ENCODE measurements at regions not wholly inside any gene's neighbourhood (a gene's known extent, or its start where the extent isn't known, plus 50 kb on each side); places are given as distances from the start of the nearest gene placed in this dataset.

DNA sequence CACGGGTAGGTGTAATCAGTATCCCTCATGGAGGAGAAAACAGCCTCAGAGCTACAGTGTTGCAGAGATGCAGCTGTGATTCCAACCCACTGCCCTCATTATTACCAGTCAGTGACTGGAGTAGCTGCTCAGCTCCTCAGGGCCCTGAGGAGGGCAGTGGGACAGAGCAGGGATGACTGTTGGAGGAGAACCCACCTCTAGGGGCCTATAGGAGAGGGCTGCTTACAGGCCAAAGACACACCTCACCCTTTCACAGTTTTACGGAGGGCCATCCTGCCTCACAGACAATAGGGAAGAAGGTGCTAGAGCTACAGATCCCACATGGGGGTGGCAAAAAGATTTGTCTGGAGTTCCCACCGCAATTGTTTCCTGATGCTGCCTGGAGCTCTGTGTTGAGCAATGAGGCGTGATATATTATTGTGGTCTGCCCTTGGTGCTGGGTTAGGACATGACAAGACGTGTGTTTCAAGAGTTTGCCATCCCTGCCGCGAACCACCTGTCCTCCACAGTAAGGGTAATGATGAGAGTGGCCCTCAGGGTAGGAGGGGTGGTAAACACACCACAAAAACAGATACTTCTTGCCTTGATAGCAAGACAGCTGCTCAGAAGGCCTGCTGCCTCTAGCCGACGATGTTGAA lies 140.5 kb upstream of the TPM1 start:
- TF ChIP-seq, protein P1, sequence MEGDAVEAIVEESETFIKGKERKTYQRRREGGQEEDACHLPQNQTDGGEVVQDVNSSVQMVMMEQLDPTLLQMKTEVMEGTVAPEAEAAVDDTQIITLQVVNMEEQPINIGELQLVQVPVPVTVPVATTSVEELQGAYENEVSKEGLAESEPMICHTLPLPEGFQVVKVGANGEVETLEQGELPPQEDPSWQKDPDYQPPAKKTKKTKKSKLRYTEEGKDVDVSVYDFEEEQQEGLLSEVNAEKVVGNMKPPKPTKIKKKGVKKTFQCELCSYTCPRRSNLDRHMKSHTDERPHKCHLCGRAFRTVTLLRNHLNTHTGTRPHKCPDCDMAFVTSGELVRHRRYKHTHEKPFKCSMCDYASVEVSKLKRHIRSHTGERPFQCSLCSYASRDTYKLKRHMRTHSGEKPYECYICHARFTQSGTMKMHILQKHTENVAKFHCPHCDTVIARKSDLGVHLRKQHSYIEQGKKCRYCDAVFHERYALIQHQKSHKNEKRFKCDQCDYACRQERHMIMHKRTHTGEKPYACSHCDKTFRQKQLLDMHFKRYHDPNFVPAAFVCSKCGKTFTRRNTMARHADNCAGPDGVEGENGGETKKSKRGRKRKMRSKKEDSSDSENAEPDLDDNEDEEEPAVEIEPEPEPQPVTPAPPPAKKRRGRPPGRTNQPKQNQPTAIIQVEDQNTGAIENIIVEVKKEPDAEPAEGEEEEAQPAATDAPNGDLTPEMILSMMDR (IDR thresholded peaks at IDR 0.05; ENCODE audit: unreplicated experiment) = no peak
- CTCF ChIA-PET = interaction anchor here (0.7 to 1.2 kb wide), 2 partner anchors 51 to 64 kb away, joined by 3 read pairs; no protein-coding TSS in a partner anchor
- intact Hi-C loops (cut with micrococcal nuclease; ENCODE audit: unreplicated experiment) = no loop called here
- Mint-ChIP-seq H3K27ac (ENCODE audit: unreplicated experiment) (no peak overlapping the region), H3K4me3 (ENCODE audit: low read depth, unreplicated experiment) (no peak overlapping the region), H3K27me3 (ENCODE audit: unreplicated experiment) (no peaks in the 10 kb centered on the region), H3K36me3 (ENCODE audit: insufficient read depth, unreplicated experiment) (peaks cover 14% of the 10 kb centered on the region), H3K9me3 (ENCODE audit: low read depth, unreplicated experiment) (no peaks in the 10 kb centered on the region), H3K4me1 (ENCODE audit: low read depth, unreplicated experiment) (peaks cover 57% of the 10 kb centered on the region)
- no TSS peak for BruUV-seq (replicated peaks)
- DNase-seq = no peak

DNA sequence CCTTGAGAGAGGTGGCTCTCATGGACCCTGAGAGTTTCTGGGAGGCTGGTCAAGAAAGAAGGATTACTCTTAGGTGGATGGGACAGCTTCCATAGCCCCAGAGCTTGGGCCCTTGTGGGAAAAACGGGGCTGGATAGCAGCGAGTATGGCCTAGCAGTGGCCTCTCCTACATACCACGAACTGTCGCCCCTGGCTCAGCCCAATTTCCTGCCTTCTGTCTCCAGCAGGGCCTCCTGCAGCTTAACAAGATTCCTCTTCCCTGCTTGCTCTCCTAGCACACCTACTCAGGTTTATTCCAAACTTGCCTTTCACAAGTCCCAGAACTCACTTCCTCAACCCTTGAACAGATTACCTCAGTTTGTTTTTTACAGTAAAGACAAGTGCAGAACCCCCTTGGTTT lies 139.7 kb upstream of the TPM1 start:
- Mint-ChIP-seq H3K9me3 (ENCODE audit: low read depth, unreplicated experiment) (no peaks in the 10 kb centered on the region), H3K36me3 (ENCODE audit: insufficient read depth, unreplicated experiment) (peaks cover 6% of the 10 kb centered on the region), H3K4me3 (ENCODE audit: low read depth, unreplicated experiment) (no peak overlapping the region), H3K4me1 (ENCODE audit: low read depth, unreplicated experiment) (peaks cover 49% of the 10 kb centered on the region), H3K27me3 (ENCODE audit: unreplicated experiment) (no peaks in the 10 kb centered on the region), H3K27ac (ENCODE audit: unreplicated experiment) (peak overlapping the region; percentile 29)
- intact Hi-C loops (cut with micrococcal nuclease; ENCODE audit: unreplicated experiment) = no loop called here
- DNase-seq = no peak
- TF ChIP-seq, protein P1 (IDR thresholded peaks at IDR 0.05; ENCODE audit: unreplicated experiment) = no peak
- CTCF ChIA-PET = no interaction called here
- no TSS peak for BruUV-seq (replicated peaks)

DNA sequence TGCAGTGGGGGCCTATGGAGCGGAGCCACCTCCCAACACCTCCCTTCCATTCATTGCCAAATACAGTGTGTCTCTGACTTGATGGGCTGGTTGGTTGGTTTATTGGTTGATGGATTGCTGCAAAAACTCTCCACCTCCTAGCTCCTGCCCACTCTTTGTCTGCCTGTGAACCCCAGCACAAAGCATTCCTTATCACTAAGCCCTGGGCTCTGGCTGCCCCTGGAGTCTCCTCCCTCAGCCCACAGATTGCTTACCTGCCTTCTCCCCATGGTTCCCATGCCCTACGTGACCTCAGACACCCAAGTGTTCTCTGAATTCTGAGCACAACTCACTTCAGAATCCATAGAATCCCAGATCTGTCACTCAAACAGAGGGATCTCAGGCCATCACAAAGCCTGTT lies 139.1 kb upstream of the TPM1 start:
- peaks cover 43% of the 10 kb centered on the region for H3K4me1 Mint-ChIP-seq (ENCODE audit: low read depth, unreplicated experiment)
- no peaks in the 10 kb centered on the region for H3K27me3 Mint-ChIP-seq (ENCODE audit: unreplicated experiment)
- H3K36me3 Mint-ChIP-seq (ENCODE audit: insufficient read depth, unreplicated experiment) = peaks cover under 1% of the 10 kb centered on the region
- CTCF ChIA-PET = no interaction called here
- H3K4me3 Mint-ChIP-seq (ENCODE audit: low read depth, unreplicated experiment) = no peak overlapping the region
- no TSS peak for BruUV-seq (replicated peaks)
- intact Hi-C loops (cut with micrococcal nuclease; ENCODE audit: unreplicated experiment) = no loop called here
- H3K27ac Mint-ChIP-seq (ENCODE audit: unreplicated experiment) = peak overlapping the region; percentile 29
- TF ChIP-seq, protein P1 (IDR thresholded peaks at IDR 0.05; ENCODE audit: unreplicated experiment) = no peak
- no peaks in the 10 kb centered on the region for H3K9me3 Mint-ChIP-seq (ENCODE audit: low read depth, unreplicated experiment)
- DNase-seq = no peak

DNA sequence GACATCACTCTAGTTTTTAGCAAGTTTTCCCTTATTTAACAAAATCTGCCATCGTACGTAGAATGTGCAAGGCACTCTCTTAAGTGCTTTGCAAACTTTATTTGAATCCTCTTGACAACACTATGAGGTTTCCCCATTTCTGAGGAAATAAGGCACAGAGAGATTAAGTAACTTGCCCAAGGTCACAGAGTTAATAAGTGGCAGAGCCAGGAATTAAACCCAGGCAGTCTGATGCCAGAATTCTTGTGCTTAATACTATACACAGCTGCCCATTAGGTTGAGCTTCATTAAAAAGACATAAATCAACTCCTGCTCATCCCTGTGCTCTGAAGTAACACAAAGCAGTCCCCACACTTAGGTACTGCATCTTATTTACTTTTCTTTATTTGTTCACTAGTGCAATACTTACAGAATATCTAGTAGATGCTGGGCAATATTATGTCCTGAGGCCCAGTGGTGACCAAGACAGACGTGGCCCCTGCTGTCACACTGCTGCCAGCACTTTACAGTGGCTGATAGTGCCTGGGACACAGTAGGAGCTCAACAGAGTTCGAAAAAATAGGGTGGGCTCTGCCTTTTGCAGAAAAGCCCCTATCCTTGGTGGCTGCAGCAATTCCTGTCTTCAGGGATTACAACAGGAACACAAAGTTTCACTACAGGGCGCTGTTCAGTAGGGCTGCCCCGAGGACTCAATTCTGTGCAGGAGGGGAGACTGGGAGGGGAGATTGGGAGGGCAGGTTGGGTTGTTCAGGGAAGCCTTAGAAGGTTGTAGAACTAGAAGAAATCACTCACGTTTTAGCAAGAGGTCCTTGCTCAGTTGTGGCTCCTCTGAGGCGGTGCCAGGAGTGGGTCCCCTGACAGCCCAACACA lies 138.3 kb upstream of the TPM1 start:
- intact Hi-C loops (cut with micrococcal nuclease; ENCODE audit: unreplicated experiment) = no loop called here
- BruUV-seq (replicated peaks) = no TSS peak
- TF ChIP-seq, protein P1 (IDR thresholded peaks at IDR 0.05; ENCODE audit: unreplicated experiment) = no peak
- no peak for DNase-seq
- no peaks in the 10 kb centered on the region for H3K9me3 Mint-ChIP-seq (ENCODE audit: low read depth, unreplicated experiment)
- no peak overlapping the region for H3K4me3 Mint-ChIP-seq (ENCODE audit: low read depth, unreplicated experiment)
- no peaks in the 10 kb centered on the region for H3K36me3 Mint-ChIP-seq (ENCODE audit: insufficient read depth, unreplicated experiment)
- H3K27ac Mint-ChIP-seq (ENCODE audit: unreplicated experiment) = no peak overlapping the region
- H3K27me3 Mint-ChIP-seq (ENCODE audit: unreplicated experiment) = no peaks in the 10 kb centered on the region
- H3K4me1 Mint-ChIP-seq (ENCODE audit: low read depth, unreplicated experiment) = peaks cover 35% of the 10 kb centered on the region
- CTCF ChIA-PET = no interaction called here

All from Calu3 (cell line).